Stimulated activated CD8-positive, alpha-beta memory T cell treated with anti-CD3 and anti-CD28 coated beads, Interleukin-4, amount 100 ng/mL, for 1 hour (primary cell): ENCODE measurements at regions not wholly inside any gene's neighbourhood (a gene's known extent, or its start where the extent isn't known, plus 50 kb on each side); places are given as distances from the start of the nearest gene placed in this dataset.
"Not testable (repeated sequence)": the region's sequence is repeated elsewhere in the genome, so short reads cannot be mapped to it uniquely, and the experiment has no call there.

Experiments
- DNase-seq, 2 donors: peaks; one replicate each; pipeline ENCODE4 v3.0.0-alpha.2; 2020; ENCODE audit warnings: low read depth in 2 of 2, low spot score in 1 of 2

GRCh38 chr1:14253676-14254075, 344.8 kb upstream of the KAZN start:
- no peak for DNase-seq

DNA sequence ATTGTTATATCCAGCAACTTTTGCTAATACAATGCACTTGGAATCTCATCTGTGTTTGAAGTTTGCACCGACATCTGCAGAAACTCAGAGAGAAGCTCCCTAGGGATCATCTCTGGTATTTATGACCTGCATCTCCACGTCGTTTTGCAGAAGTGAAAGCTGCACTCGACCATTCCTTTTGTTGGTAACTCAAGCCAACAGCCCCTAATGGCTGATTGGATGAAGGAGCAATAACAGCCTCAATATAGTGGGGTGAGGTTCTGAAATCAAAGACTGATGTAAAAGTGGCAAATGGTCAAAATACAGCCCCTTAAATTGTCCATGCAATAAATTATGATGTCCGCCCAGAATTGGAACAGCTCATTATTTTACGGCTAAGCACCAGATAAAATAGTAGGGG, 344.2 kb upstream of the KAZN start:
- DNase-seq = no peak

- DNase-seq = no peak
Measured at GRCh38 chr1:14255233-14255632, 343.3 kb upstream of the KAZN start.

DNA sequence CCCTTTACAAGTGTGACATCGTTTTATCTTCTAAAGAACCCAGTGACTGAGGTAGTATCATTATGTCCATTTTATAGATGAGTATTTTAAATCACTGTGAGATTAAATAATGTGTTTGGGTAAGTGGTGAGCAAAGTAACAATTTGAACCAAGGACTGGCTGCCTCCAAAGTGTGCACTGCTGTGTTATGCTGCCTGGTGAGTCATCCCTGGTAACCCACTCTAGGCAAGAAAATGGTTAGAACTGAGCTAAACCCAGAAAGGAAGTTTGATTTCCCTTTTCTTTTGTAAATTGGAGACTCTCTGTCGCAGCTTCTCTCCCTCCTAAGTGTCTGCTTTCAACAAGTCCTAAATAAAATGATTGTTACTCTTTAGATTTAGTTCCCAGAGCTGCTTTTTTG, 342.8 kb upstream of the KAZN start:
- DNase-seq = no peak

DNA sequence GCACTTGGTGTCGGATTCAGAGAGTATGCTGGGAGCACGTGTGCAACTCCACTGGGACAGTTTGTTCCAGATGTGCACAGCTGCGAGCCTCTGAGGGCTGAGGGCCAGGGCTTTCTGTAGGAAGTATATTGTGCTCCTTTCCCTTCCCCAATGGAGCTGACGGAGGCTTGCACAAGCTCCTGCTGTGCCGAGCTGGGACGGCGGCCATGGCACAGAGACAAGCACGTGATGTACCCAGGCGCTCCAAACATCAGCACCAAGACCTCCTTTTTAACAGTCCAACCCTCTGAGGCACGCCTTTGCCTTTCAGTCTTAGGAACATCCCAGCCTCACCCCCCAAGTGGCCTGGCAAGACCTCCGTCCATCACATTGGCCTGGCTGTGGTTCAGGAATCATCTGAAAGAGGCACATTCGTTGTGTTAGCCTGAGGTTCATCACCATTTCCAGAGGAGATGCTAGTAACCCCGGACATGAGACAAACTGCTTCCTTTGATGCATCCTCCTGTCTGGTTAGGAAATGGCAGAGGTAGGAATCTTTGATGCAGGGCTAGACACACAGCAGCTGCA, 339.2 kb upstream of the KAZN start:
- no peak for DNase-seq

GRCh38 chr1:14260480-14260879, 338.0 kb upstream of the KAZN start:
- DNase-seq = no peak

DNA sequence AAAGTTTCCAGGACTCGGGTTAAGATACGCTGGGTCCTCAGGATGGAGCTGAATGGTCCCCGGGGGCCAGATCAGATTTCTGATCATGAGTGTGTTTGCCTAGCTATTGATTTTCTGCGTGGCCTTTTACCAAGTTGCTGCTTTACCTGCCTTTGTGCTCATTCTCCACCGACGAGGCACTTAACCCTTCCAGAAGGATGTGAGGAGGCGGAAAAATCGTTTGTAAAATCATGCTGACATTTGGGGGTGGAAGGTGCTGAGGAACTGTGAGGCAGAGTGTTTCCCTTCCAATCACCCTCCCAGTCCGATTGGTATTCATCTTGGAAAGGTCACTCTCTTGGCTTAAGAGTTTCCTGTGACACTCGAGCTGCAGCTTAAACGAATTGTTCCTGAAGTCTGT, 337.1 kb upstream of the KAZN start:
- no peak for DNase-seq

DNA sequence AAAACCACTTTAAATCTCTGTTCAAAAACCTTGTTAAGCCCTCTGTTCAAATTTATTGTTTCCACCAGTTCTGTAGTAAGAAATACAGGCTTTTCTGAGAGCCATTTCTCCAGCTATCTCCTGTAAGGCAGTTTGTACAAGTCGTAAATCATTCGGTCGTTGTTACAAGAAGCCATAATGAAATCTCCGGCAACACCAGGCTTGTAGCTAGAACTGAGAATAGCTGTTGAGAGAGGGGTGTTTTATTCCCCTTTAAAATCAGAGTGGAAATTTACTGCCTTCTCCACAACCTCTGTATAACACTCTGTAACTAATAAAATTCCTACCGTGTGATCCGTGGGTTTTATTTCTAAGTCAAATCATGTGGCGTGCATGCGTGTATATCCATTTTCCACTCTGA, 335.8 kb upstream of the KAZN start:
- no peak for DNase-seq

DNA sequence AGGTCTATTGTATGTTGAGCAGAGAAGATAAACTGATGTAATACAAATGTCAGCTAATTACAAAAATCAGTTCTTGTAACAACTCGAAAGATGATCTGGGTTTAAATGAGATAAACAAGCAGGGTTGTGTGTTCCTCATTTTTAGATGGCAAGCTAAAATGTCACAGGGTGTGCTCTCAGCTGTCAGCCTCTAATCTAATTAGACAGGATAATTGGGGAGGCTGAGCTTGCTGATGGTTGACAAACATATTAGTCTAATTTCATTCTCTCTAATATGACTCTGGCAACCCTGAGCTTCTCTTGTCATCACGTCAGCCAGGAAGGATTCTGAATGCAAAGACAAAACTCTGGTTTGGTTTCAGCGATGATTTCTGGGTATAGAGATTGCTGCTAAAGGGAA, 335.3 kb upstream of the KAZN start:
- DNase-seq = no peak

DNA sequence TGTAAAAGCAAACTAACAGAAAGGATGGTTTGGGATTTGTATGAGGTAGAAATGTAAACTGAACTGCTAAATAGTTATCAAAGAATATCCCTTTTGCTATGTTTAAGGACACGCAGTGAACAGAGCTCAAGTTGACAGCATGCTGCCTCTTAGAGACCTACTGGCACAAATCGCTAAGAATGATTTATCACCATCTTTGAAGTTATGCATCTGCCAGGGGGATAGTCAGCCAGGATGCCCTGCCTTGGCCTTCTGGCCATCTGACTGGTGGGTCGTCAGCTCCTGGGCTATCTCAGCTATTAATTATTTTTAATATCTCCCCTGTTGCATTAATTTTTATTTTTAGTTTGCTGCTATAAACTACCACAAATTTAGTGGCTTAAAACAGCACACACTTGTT, 334.8 kb upstream of the KAZN start:
- no peak for DNase-seq

- no peak for DNase-seq
Measured at GRCh38 chr1:14265495-14265894, 333.0 kb upstream of the KAZN start.

- no peak for DNase-seq
Measured at GRCh38 chr1:14267991-14268390, 330.5 kb upstream of the KAZN start.

GRCh38 chr1:14270821-14271220, 327.7 kb upstream of the KAZN start:
- no peak for DNase-seq

DNA sequence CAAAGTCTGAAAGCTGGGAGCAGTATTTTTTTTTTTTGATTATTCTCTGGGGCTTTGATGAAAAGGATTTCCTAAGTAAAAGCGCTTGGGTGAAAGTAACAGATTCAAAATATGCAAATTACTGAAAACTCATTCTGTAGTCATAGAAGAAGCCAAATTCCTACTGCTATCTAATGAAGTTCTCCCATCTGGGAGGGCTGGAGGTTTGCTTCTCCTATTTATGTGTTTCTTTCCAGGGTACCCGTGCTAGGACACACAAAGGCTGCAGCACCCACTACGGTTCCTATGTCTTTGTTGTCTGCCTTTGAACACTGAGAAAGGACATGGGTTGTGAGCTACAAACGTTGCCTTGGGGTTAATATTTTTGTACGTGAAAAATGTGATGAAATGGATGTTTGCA, 324.7 kb upstream of the KAZN start:
- no peak for DNase-seq

GRCh38 chr1:14279891-14280290, 318.6 kb upstream of the KAZN start:
- not testable (repeated sequence) for DNase-seq

GRCh38 chr1:14280909-14281308, 317.6 kb upstream of the KAZN start:
- no peak for DNase-seq

GRCh38 chr1:14281412-14281811, 317.1 kb upstream of the KAZN start:
- no peak for DNase-seq

DNA sequence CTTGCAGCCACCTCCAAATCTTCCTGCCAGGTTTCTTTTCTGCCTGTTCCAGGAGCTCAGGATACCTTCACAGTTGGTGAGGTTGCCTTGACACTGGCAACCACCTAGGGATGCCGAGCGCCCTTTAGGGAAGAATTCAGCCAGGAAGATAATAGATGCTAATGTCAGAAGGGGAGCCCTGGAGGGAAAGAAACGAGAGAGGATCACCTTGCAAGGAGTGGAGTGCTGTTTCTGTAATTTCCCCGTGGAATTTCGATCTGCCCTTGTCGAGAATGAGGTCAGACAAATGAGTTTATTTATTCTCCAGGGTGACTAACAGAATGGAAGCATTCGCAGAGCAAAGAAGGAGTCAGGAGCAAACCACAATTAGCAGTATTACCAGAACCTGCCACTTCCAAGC, 315.8 kb upstream of the KAZN start:
- no peak for DNase-seq

DNA sequence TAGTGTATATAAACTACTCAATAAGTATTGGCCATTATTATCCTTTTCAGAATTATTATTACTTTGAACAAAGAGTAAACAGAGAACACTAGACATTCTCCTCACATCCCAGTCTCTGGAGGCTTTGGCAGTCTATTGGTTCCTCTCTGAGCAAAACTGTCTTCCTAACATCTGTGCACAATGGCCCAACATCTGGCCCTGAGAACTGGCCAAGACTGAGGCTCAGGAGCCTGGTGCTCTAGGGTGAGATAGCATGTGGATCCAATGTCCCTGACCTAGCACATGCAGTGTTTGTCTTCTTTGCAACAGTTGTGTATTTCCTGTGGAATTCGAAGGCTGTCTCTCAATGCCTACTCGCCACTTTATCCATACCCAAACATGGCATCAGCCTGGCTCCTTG, 313.2 kb upstream of the KAZN start:
- no peak for DNase-seq

DNA sequence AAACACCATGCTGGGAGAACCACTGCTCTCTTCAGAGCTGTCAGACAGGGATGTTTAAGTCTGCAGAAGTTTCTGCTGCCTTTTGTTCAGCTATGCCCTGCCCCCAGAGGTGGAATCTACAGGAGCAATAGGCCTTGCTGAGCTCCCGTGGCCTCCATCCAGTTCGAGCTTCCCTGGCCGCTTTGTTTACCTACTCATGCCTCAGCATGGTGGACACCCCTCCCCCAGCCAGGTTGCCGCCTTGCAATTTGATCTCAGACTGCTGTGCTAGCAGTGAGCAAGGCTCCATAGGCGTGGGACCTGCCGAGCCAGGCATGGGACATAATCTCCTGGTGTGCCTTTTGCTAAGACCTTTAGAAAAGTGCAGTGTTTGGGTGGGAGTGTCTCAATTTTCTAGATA, 307.3 kb upstream of the KAZN start:
- DNase-seq = not testable (repeated sequence)

DNA sequence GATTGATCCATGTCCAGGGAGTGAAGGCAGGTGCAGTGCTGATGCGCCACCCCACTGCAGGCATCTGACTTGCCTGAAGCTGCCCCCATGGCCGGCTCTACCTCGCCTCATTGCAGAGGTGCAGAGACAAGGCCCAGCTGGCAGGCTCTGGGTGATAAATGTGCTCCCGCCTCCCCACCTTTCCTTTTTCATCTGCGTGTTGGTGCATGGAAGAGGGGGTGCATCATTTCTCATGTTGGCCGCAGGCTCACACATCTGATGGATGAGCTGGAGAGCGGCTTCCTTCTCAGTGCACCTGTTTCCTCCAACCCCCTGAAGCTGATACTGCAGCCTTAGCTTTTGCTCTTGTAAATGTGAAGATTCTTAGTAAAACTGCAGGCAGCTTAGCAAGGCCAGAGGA, 306.0 kb upstream of the KAZN start:
- DNase-seq = no peak

DNA sequence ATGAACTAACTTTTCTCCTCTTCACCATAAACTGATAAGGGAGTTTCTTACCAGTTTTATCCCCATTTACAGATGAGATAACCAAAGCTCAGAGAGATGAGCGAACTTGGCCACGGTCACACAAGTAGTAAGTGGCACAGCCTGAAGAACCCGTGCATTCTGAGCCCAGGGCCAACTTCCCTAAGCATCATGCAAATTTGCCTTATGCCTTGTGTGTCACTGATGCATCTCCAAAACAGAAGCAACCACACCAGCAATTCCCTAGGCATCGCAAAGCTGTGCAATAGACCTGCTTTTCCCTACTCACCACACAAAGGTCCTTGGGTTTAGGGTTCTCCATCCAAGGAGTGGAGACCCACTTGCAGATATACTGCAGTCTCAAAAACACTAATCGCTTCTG, 304.5 kb upstream of the KAZN start:
- no peak for DNase-seq

- DNase-seq = no peak
Measured at GRCh38 chr1:14294860-14295536, 303.5 kb upstream of the KAZN start.
